Lower leg skin (tissue), 3 donors: ENCODE measurements at regions not wholly inside any gene's neighbourhood (a gene's known extent, or its start where the extent isn't known, plus 50 kb on each side); places are given as distances from the start of the nearest gene placed in this dataset.

Experiments used
- CTCF ChIP-seq, 3 donors: fragments of 450-650 bp; IDR thresholded peaks; one replicate each; pipeline ENCODE4 v1.5.1; 2016; ENCODE audit warnings: antibody characterized with exemption in 3 of 3, mild to moderate bottlenecking in 3 of 3, moderate library complexity in 2 of 3
- POLR2A ChIP-seq, 2 donors: fragments of 450-650 bp; IDR thresholded peaks; one replicate each; pipeline ENCODE4 v1.6.1; 2016 to 2017; ENCODE audit warnings: antibody characterized with exemption in 2 of 2, mild to moderate bottlenecking in 1 of 2, moderate library complexity in 1 of 2

GRCh38 chr9:7523426-7524043 lies 276.0 kb downstream of the DMAC1 start:
- no peak for TF ChIP-seq CTCF (IDR thresholded peaks at IDR 0.05)
- TF ChIP-seq POLR2A (IDR thresholded peaks at IDR 0.05): no peak
